Epithelial cell of esophagus (primary cell): ENCODE measurements at regions not wholly inside any gene's neighbourhood (a gene's known extent, or its start where the extent isn't known, plus 50 kb on each side); places are given as distances from the start of the nearest gene placed in this dataset.

Experiments used
- DNase-seq: peaks from one replicate; pipeline ENCODE4 v3.0.0; 2010; ENCODE audit warnings: low read depth
- H3K4me3 ChIP-seq: 2 replicates; pipeline ENCODE4 v1.5.1; 2011; ENCODE audit warnings: mild to moderate bottlenecking, low read length, control low read depth
- CTCF ChIP-seq: IDR thresholded peaks from 2 replicates; pipeline ENCODE4 v1.5.1; 2011; ENCODE audit warnings: low read depth, mild to moderate bottlenecking, low read length, control low read depth, inconsistent platforms; ENCODE audit not compliant: insufficient read depth; ENCODE audit errors: missing control alignments

DNA sequence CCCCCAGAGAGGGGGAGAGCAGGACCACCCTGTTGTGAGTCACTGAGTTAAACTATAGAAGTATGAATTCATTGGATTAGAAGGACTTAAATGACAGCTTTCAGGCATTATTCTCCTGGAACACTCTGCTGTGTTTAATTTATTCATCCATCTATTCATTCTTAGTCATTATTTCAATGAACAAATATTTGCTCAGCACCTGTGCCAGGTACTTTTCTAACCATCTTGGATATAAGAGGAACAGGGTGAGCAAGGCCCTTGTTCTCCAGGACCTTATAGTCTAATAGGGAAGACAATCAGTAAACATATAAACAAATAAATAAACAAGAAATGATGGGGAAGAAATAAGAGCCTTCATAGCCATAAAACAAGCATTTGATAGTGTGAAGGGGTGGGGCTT, 483.9 kb upstream of the BRINP1 start:
- no peak for TF ChIP-seq CTCF
- no peak overlapping the region for H3K4me3 ChIP-seq
- no peak for DNase-seq

DNA sequence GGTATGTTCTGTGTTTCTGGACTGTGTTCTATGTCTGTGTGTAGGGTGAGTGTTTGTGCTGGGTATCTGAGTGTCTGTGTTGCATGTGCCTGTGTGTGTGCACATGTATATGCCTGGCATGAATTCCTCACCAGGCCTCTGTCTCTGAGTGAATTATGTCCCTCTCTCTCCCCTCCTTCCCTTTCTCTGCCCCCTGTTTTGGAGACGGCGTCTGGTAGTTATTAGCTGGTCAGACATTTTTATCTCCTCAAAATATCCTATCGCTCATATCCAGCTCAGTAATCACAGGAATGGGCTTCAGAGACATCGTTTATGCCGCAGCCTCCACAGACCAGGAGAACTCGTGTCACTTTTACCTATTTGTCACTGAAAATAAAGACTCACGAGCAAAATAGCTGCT, 483.2 kb upstream of the BRINP1 start:
- no peak for DNase-seq
- no peak for TF ChIP-seq CTCF
- no peak overlapping the region for H3K4me3 ChIP-seq

- TF ChIP-seq CTCF, result no peak
- no peak for DNase-seq
- no peak overlapping the region for H3K4me3 ChIP-seq
Observed at GRCh38 chr9:119844431-119844830, 475.2 kb upstream of the BRINP1 start.

DNA sequence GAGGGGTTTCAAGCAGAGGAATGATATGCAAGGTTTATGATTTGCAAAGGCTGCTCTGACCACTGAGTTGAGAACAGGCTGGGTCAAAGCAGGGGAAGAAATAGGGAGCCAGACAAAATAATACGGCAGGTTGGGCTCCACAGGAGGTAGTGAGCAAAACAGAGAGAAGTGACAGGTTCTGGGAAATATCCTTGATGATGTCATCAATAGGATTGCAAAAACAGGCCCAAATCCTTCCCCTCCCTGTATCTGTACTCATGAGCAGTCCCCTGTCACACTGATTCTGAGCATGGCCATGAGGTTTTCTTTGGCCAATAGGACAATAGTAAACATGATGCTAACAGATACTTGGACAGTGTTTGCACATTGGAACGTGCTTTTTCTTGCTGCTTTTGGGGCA, 471.8 kb upstream of the BRINP1 start:
- TF ChIP-seq CTCF, result no peak
- H3K4me3 ChIP-seq, result no peak overlapping the region
- no peak for DNase-seq

- TF ChIP-seq CTCF, result no peak
- no peak for DNase-seq
- no peak overlapping the region for H3K4me3 ChIP-seq
Observed at GRCh38 chr9:119839888-119840287, 470.7 kb upstream of the BRINP1 start.

DNA sequence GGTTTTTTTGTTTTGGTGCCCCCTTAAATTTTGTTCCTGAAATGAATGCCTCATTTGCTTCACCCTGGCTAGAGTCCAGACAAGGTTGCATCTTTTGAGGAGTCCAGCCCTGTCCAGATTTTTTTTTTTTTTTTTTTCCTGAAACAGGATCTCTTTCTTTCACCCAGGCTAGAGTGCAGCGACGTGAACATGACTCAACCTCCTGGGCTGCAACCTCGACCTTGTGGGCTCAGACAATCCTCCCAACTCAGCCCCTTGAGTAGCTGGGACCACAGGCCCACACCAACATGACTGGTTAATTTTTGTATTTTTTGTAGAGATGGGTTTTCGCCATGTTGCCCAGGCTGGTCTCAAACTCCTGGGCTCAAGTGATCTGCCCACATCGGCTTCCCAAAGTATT, 469.0 kb upstream of the BRINP1 start:
- DNase-seq, result no peak
- no peak for TF ChIP-seq CTCF
- no peak overlapping the region for H3K4me3 ChIP-seq

DNA sequence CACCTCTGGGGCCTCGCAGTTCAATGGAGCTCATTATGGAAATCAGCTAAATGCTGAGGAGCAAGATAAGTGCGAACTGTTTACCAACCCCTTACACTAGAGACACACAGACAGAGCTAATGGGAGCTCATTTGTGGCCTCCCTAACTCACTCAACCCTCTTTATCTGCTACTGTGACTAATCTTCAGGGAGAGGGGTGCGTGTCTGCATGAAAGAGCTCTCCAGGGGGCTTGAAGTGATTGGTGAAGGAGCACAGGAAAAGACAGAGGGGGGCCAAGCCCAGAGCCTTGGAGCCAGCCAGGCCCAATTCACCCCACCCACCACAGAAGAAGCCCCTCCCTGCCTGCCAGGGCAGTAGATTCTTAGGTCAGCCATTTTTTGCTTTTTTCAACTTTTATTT, 466.8 kb upstream of the BRINP1 start:
- no peak for TF ChIP-seq CTCF
- no peak for DNase-seq
- H3K4me3 ChIP-seq, result no peak overlapping the region
